ENCODE measurements at regions not wholly inside any gene's neighbourhood (a gene's known extent, or its start where the extent isn't known, plus 50 kb on each side); places are given as distances from the start of the nearest gene placed in this dataset.

GRCh38 chr18:78305789-78306188, 673.8 kb upstream of the SALL3 start:
- DNase-seq = no peak

GRCh38 chr18:78309307-78309706, 670.3 kb upstream of the SALL3 start:
- no peak for DNase-seq

GRCh38 chr18:78309924-78310323, 669.7 kb upstream of the SALL3 start:
- no peak for DNase-seq

- DNase-seq = no peak
Observed at GRCh38 chr18:78319264-78319663, 660.4 kb upstream of the SALL3 start.

GRCh38 chr18:78319961-78320360, 659.7 kb upstream of the SALL3 start:
- DNase-seq = no peak

GRCh38 chr18:78321402-78321801, 658.2 kb upstream of the SALL3 start:
- DNase-seq = no peak

- DNase-seq = no peak
Observed at GRCh38 chr18:78323453-78324197, 656.0 kb upstream of the SALL3 start.

- no peak for DNase-seq
Observed at GRCh38 chr18:78327643-78328042, 652.0 kb upstream of the SALL3 start.

- DNase-seq = no peak
Observed at GRCh38 chr18:78330766-78331165, 648.9 kb upstream of the SALL3 start.

GRCh38 chr18:78352910-78353309, 626.7 kb upstream of the SALL3 start:
- no peak for DNase-seq

- no peak for DNase-seq
Observed at GRCh38 chr18:78362198-78362597, 617.4 kb upstream of the SALL3 start.

- DNase-seq = no peak
Observed at GRCh38 chr18:78363556-78364387, 615.8 kb upstream of the SALL3 start.

- no peak for DNase-seq
Observed at GRCh38 chr18:78364388-78364960, 615.1 kb upstream of the SALL3 start.

- DNase-seq = no peak
Observed at GRCh38 chr18:78367996-78368395, 611.6 kb upstream of the SALL3 start.

GRCh38 chr18:78368726-78369125, 610.9 kb upstream of the SALL3 start:
- DNase-seq = no peak

- DNase-seq = no peak
Observed at GRCh38 chr18:78376046-78376445, 603.6 kb upstream of the SALL3 start.

GRCh38 chr18:78378403-78378802, 601.2 kb upstream of the SALL3 start:
- DNase-seq = no peak

- no peak for DNase-seq
Observed at GRCh38 chr18:78378983-78379382, 600.6 kb upstream of the SALL3 start.

- no peak for DNase-seq
Observed at GRCh38 chr18:78390348-78390951, 589.2 kb upstream of the SALL3 start.

- DNase-seq = no peak
Observed at GRCh38 chr18:78390952-78391348, 588.7 kb upstream of the SALL3 start.

GRCh38 chr18:78393086-78393862, 586.3 kb upstream of the SALL3 start:
- no peak for DNase-seq

- no peak for DNase-seq
Observed at GRCh38 chr18:78396077-78396476, 583.5 kb upstream of the SALL3 start.

GRCh38 chr18:78396756-78397155, 582.9 kb upstream of the SALL3 start:
- no peak for DNase-seq
